Activated naive CD4-positive, alpha-beta T cell treated with anti-CD3 and anti-CD28 coated beads for 36 hours (primary cell): ENCODE measurements at regions not wholly inside any gene's neighbourhood (a gene's known extent, or its start where the extent isn't known, plus 50 kb on each side); places are given as distances from the start of the nearest gene placed in this dataset.
"Not testable (repeated sequence)": the region's sequence is repeated elsewhere in the genome, so short reads cannot be mapped to it uniquely, and the experiment has no call there.

Source experiments
- CTCF ChIA-PET: fragments of 350-600 bp; sonication (Branson Sonifier 250); formaldehyde crosslinking; loops from one replicate; lab custom pipeline; 2021; ENCODE audit warnings: antibody characterized with exemption; lab: Charles Lee
- DNase-seq: peaks from one replicate; pipeline ENCODE4 v3.0.0-alpha.2; 2020
- H3K27ac Mint-ChIP-seq: one replicate; pipeline ENCODE4 v1.8.0; 2021; ENCODE audit warnings: mild to moderate bottlenecking, mixed read lengths
- H3K27me3 Mint-ChIP-seq: one replicate; pipeline ENCODE4 v1.8.0; 2021; ENCODE audit warnings: low read depth, mixed read lengths
- H3K36me3 Mint-ChIP-seq: one replicate; pipeline ENCODE4 v1.8.0; 2021; ENCODE audit warnings: low read depth, mixed read lengths
- H3K4me1 Mint-ChIP-seq: one replicate; pipeline ENCODE4 v1.8.0; 2021; ENCODE audit warnings: low read depth, mixed read lengths
- H3K4me3 Mint-ChIP-seq: one replicate; pipeline ENCODE4 v1.8.0; 2021; ENCODE audit warnings: mild to moderate bottlenecking, moderate library complexity, mixed read lengths
- H3K9me3 Mint-ChIP-seq: one replicate; pipeline ENCODE4 v1.8.0; 2021; ENCODE audit warnings: mixed read lengths
- intact Hi-C: fragments of 100-400 bp; cut with micrococcal nuclease; formaldehyde crosslinking; loops from one replicate; pipeline ENCODE4 v1.15.1; 2023

GRCh38 chr15:69766156-69766555 is 313.5 kb downstream of the RPLP1 start:
- H3K4me3 Mint-ChIP-seq, result no peak overlapping the region
- peaks cover 2% of the 10 kb centered on the region for H3K27me3 Mint-ChIP-seq
- no peak for DNase-seq
- peaks cover 31% of the 10 kb centered on the region for H3K4me1 Mint-ChIP-seq
- intact Hi-C loops, result no loop called here
- no peaks in the 10 kb centered on the region for H3K36me3 Mint-ChIP-seq
- H3K27ac Mint-ChIP-seq, result no peak overlapping the region
- CTCF ChIA-PET, result no interaction called here
- peaks cover under 1% of the 10 kb centered on the region for H3K9me3 Mint-ChIP-seq

GRCh38 chr15:69767191-69767590 is 314.6 kb downstream of the RPLP1 start:
- CTCF ChIA-PET, result interaction anchor here (0.7 kb wide), 1 partner anchor 16 kb away, joined by 3 read pairs; no protein-coding TSS in a partner anchor
- H3K36me3 Mint-ChIP-seq, result no peaks in the 10 kb centered on the region
- peaks cover 21% of the 10 kb centered on the region for H3K4me1 Mint-ChIP-seq
- H3K9me3 Mint-ChIP-seq, result no peaks in the 10 kb centered on the region
- no peak overlapping the region for H3K27ac Mint-ChIP-seq
- DNase-seq, result no peak
- intact Hi-C loops, result no loop called here
- H3K27me3 Mint-ChIP-seq, result peaks cover 5% of the 10 kb centered on the region
- H3K4me3 Mint-ChIP-seq, result no peak overlapping the region

GRCh38 chr15:69769336-69769735 is 316.7 kb downstream of the RPLP1 start:
- H3K4me3 Mint-ChIP-seq, H3K27me3 Mint-ChIP-seq, H3K9me3 Mint-ChIP-seq, H3K27ac Mint-ChIP-seq, H3K36me3 Mint-ChIP-seq: not testable (repeated sequence)
- intact Hi-C loops, result loop anchor here (2.0 kb wide), 1 partner anchor 15 kb away; no protein-coding TSS in a partner anchor
- CTCF ChIA-PET, result interaction anchor here (0.6 to 1.1 kb wide), 3 partner anchors 14 to 129 kb away, joined by 3 to 5 read pairs (median 4); no protein-coding TSS in a partner anchor
- peak; percentile 50 for DNase-seq
- H3K4me1 Mint-ChIP-seq, result peaks cover 10% of the 10 kb centered on the region

GRCh38 chr15:69774258-69774657 is 321.6 kb downstream of the RPLP1 start:
- peaks cover 14% of the 10 kb centered on the region for H3K9me3 Mint-ChIP-seq
- H3K4me3 Mint-ChIP-seq, CTCF ChIA-PET, H3K27me3 Mint-ChIP-seq, H3K27ac Mint-ChIP-seq, H3K4me1 Mint-ChIP-seq, DNase-seq, H3K36me3 Mint-ChIP-seq, intact Hi-C loops: not testable (repeated sequence)

- intact Hi-C loops, DNase-seq, CTCF ChIA-PET, H3K4me3 Mint-ChIP-seq, H3K36me3 Mint-ChIP-seq, H3K27me3 Mint-ChIP-seq, H3K27ac Mint-ChIP-seq, H3K4me1 Mint-ChIP-seq: not testable (repeated sequence)
- H3K9me3 Mint-ChIP-seq, result peaks cover 14% of the 10 kb centered on the region
These were observed 322.1 kb downstream of the RPLP1 start for GRCh38 chr15:69774711-69775110.

- CTCF ChIA-PET, result interaction anchor here (0.6 kb wide), 1 partner anchor 186 kb away, joined by 3 read pairs; no protein-coding TSS in a partner anchor
- H3K27me3 Mint-ChIP-seq, result no peaks in the 10 kb centered on the region
- H3K9me3 Mint-ChIP-seq, result peaks cover 14% of the 10 kb centered on the region
- no peak overlapping the region for H3K4me3 Mint-ChIP-seq
- DNase-seq, result no peak
- intact Hi-C loops, result no loop called here
- no peak overlapping the region for H3K27ac Mint-ChIP-seq
- H3K36me3 Mint-ChIP-seq, result no peaks in the 10 kb centered on the region
- peaks cover 12% of the 10 kb centered on the region for H3K4me1 Mint-ChIP-seq
These were observed 320.4 kb downstream of the TLE3 start for GRCh38 chr15:69777356-69777755.

GRCh38 chr15:69780374-69780773 is 317.3 kb downstream of the TLE3 start:
- Mint-ChIP-seq H3K4me3 (no peak overlapping the region), H3K27me3 (peaks cover 8% of the 10 kb centered on the region), H3K9me3 (peaks cover 10% of the 10 kb centered on the region), H3K4me1 (peaks cover 27% of the 10 kb centered on the region), H3K36me3 (no peaks in the 10 kb centered on the region), H3K27ac (no peak overlapping the region)
- intact Hi-C loops, result no loop called here
- DNase-seq, result no peak
- CTCF ChIA-PET, result no interaction called here

GRCh38 chr15:69780981-69781380 is 316.7 kb downstream of the TLE3 start:
- no peaks in the 10 kb centered on the region for H3K36me3 Mint-ChIP-seq
- H3K27me3 Mint-ChIP-seq, result peaks cover 8% of the 10 kb centered on the region
- H3K4me3 Mint-ChIP-seq, result no peak overlapping the region
- CTCF ChIA-PET, result interaction anchor here (0.7 kb wide), 1 partner anchor 24 kb away, joined by 4 read pairs; no protein-coding TSS in a partner anchor
- H3K27ac Mint-ChIP-seq, result no peak overlapping the region
- H3K9me3 Mint-ChIP-seq, result peaks cover 10% of the 10 kb centered on the region
- no peak for DNase-seq
- peaks cover 27% of the 10 kb centered on the region for H3K4me1 Mint-ChIP-seq
- intact Hi-C loops, result no loop called here

GRCh38 chr15:69781411-69782125 is 316.1 kb downstream of the TLE3 start:
- intact Hi-C loops, result no loop called here
- Mint-ChIP-seq H3K36me3 (no peaks in the 10 kb centered on the region), H3K4me3 (no peak overlapping the region), H3K9me3 (peaks cover 10% of the 10 kb centered on the region), H3K4me1 (peaks cover 27% of the 10 kb centered on the region), H3K27me3 (peaks cover 8% of the 10 kb centered on the region), H3K27ac (no peak overlapping the region)
- CTCF ChIA-PET, result interaction anchor here (0.6 to 0.7 kb wide), 2 partner anchors 17 to 24 kb away, joined by 3 to 4 read pairs; no protein-coding TSS in a partner anchor
- DNase-seq, result no peak

GRCh38 chr15:69782139-69782658 is 315.5 kb downstream of the TLE3 start:
- no peaks in the 10 kb centered on the region for H3K36me3 Mint-ChIP-seq
- H3K4me1 Mint-ChIP-seq, result peaks cover 27% of the 10 kb centered on the region
- intact Hi-C loops, result no loop called here
- CTCF ChIA-PET, result interaction anchor here (0.6 kb wide), 1 partner anchor 18 kb away, joined by 3 read pairs; no protein-coding TSS in a partner anchor
- H3K9me3 Mint-ChIP-seq, result peaks cover 7% of the 10 kb centered on the region
- peaks cover 8% of the 10 kb centered on the region for H3K27me3 Mint-ChIP-seq
- H3K27ac Mint-ChIP-seq, result no peak overlapping the region
- DNase-seq, result no peak
- H3K4me3 Mint-ChIP-seq, result no peak overlapping the region

GRCh38 chr15:69782809-69783208 is 314.9 kb downstream of the TLE3 start:
- intact Hi-C loops, result no loop called here
- peaks cover under 1% of the 10 kb centered on the region for H3K9me3 Mint-ChIP-seq

GRCh38 chr15:69783211-69783610 is 314.5 kb downstream of the TLE3 start:
- no peak for DNase-seq
- H3K4me1 Mint-ChIP-seq, result peaks cover 27% of the 10 kb centered on the region
- CTCF ChIA-PET, result no interaction called here
- intact Hi-C loops, result no loop called here
- H3K36me3 Mint-ChIP-seq, result no peaks in the 10 kb centered on the region
- no peak overlapping the region for H3K4me3 Mint-ChIP-seq
- H3K9me3 Mint-ChIP-seq, result no peaks in the 10 kb centered on the region
- H3K27me3 Mint-ChIP-seq, result peaks cover 8% of the 10 kb centered on the region
- no peak overlapping the region for H3K27ac Mint-ChIP-seq

More at GRCh38 chr15:69782809-69783208, 314.9 kb downstream of the TLE3 start:
- Mint-ChIP-seq H3K4me1 (peaks cover 27% of the 10 kb centered on the region), H3K27ac (no peak overlapping the region), H3K27me3 (peaks cover 8% of the 10 kb centered on the region), H3K36me3 (no peaks in the 10 kb centered on the region), H3K4me3 (no peak overlapping the region)
- CTCF ChIA-PET, result no interaction called here
- DNase-seq, result peak; percentile 77
